ENCODE measurements at regions not wholly inside any gene's neighbourhood (a gene's known extent, or its start where the extent isn't known, plus 50 kb on each side); places are given as distances from the start of the nearest gene placed in this dataset.
"Not testable (repeated sequence)": the region's sequence is repeated elsewhere in the genome, so short reads cannot be mapped to it uniquely, and the experiment has no call there.

DNA sequence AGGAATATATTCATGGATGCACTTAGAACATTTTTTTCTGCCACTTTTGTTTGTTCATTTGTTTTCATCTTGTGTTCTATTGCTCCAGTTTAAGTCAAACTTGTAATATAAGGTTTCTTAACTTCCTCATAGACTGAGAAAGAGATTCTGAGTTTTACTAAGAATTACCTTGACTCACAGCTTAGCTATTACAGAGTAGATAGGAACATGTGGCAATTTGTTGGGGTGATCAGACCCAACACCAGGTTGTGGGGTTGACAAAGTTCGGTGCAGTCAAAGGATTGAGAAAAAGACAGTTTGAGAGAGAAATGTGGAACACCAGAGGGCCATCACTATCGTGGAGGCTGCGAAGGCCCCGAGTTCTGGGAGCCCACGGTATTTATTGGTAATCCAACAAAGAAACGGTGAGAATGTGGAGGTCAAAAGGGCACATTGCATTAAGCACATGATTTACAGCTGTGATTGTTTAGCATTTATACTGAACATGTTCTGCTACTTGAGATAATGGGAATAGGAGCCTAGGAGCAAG lies 2526.0 kb downstream of the PCDH9 start:
- H3K4me3 ChIP-seq (ENCODE audit: low read length), result no peak overlapping the region
- ATAC-seq (ENCODE audit: poor library complexity), result no peak
- H3K36me3 Mint-ChIP-seq (ENCODE audit: low read depth), result no peaks in the 10 kb centered on the region
- H3K27ac ChIP-seq (ENCODE audit: low read depth in 1 of 2, low read length in 2 of 2), result no peak overlapping the region
- H3K9me3 Mint-ChIP-seq, result peaks cover 7% of the 10 kb centered on the region
- ChIA-PET CTCF (no interaction called here), POLR2A (no interaction called here)
- H3K4me3 Mint-ChIP-seq, result no peak overlapping the region
- no peak for DNase-seq
- H3K4me1 Mint-ChIP-seq (ENCODE audit: low read depth), result no peaks in the 10 kb centered on the region
- intact Hi-C loops (cut with DNase I, micrococcal nuclease), result no loop called here
- peaks cover 3 to 8% of the 10 kb centered on the region in 2 experiments for H3K9me3 ChIP-seq (ENCODE audit: control insufficient read depth in 1 of 2, insufficient read depth in 1 of 2, low read length in 2 of 2)
- no peak overlapping the region for H3K27ac Mint-ChIP-seq
- H3K36me3 ChIP-seq (ENCODE audit: insufficient read depth, low read length), result no peaks in the 10 kb centered on the region
- no peaks in the 10 kb centered on the region for H3K27me3 Mint-ChIP-seq
- TF ChIP-seq, protein P1, sequence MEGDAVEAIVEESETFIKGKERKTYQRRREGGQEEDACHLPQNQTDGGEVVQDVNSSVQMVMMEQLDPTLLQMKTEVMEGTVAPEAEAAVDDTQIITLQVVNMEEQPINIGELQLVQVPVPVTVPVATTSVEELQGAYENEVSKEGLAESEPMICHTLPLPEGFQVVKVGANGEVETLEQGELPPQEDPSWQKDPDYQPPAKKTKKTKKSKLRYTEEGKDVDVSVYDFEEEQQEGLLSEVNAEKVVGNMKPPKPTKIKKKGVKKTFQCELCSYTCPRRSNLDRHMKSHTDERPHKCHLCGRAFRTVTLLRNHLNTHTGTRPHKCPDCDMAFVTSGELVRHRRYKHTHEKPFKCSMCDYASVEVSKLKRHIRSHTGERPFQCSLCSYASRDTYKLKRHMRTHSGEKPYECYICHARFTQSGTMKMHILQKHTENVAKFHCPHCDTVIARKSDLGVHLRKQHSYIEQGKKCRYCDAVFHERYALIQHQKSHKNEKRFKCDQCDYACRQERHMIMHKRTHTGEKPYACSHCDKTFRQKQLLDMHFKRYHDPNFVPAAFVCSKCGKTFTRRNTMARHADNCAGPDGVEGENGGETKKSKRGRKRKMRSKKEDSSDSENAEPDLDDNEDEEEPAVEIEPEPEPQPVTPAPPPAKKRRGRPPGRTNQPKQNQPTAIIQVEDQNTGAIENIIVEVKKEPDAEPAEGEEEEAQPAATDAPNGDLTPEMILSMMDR (IDR thresholded peaks at IDR 0.05), result no peak
- H3K4me1 ChIP-seq (ENCODE audit: insufficient read depth, low read length), result no peaks in the 10 kb centered on the region
- H3K27me3 ChIP-seq (ENCODE audit: control insufficient read depth in 1 of 2, insufficient read depth in 2 of 2, low read length in 2 of 2), result no peaks in the 10 kb centered on the region

DNA sequence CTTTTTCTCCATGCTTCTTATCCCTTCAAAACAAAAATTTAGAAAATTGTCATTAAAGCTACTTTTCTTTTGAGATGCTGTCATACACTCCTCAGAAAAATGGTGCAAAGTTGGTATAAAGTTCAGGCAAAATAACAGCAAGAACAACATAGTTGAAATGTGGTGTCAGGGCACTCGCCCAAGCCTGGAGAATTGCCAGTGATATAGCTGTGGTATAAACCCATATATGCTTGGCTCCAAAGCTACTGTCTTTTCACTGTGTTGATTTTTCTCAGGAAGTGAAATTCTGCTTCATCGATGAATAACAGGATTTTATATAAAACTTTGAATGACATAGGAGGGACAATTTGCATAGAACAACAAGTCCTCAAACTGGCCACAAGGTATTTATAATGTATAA lies 2532.9 kb downstream of the PCDH9 start:
- TF ChIP-seq, protein P1 (IDR thresholded peaks at IDR 0.05), result no peak
- ATAC-seq (ENCODE audit: poor library complexity) (no peak), DNase-seq (no peak)
- H3K4me3 ChIP-seq (ENCODE audit: low read length), result no peak overlapping the region
- peaks cover 7% of the 10 kb centered on the region for H3K9me3 Mint-ChIP-seq
- no peaks in the 10 kb centered on the region for H3K4me1 ChIP-seq (ENCODE audit: insufficient read depth, low read length)
- H3K9me3 ChIP-seq (ENCODE audit: control insufficient read depth in 1 of 2, insufficient read depth in 1 of 2, low read length in 2 of 2), result no peaks in the 10 kb centered on the region
- no peaks in the 10 kb centered on the region for H3K36me3 Mint-ChIP-seq (ENCODE audit: low read depth)
- ChIA-PET CTCF (no interaction called here), POLR2A (no interaction called here)
- no peak overlapping the region for H3K27ac Mint-ChIP-seq
- no peaks in the 10 kb centered on the region for H3K4me1 Mint-ChIP-seq (ENCODE audit: low read depth)
- no peaks in the 10 kb centered on the region for H3K27me3 ChIP-seq (ENCODE audit: control insufficient read depth in 1 of 2, insufficient read depth in 2 of 2, low read length in 2 of 2)
- intact Hi-C loops (cut with DNase I, micrococcal nuclease), result no loop called here
- H3K27me3 Mint-ChIP-seq, result no peaks in the 10 kb centered on the region
- no peaks in the 10 kb centered on the region for H3K36me3 ChIP-seq (ENCODE audit: insufficient read depth, low read length)
- no peak overlapping the region for H3K27ac ChIP-seq (ENCODE audit: low read depth in 1 of 2, low read length in 2 of 2)
- H3K4me3 Mint-ChIP-seq, result no peak overlapping the region

DNA sequence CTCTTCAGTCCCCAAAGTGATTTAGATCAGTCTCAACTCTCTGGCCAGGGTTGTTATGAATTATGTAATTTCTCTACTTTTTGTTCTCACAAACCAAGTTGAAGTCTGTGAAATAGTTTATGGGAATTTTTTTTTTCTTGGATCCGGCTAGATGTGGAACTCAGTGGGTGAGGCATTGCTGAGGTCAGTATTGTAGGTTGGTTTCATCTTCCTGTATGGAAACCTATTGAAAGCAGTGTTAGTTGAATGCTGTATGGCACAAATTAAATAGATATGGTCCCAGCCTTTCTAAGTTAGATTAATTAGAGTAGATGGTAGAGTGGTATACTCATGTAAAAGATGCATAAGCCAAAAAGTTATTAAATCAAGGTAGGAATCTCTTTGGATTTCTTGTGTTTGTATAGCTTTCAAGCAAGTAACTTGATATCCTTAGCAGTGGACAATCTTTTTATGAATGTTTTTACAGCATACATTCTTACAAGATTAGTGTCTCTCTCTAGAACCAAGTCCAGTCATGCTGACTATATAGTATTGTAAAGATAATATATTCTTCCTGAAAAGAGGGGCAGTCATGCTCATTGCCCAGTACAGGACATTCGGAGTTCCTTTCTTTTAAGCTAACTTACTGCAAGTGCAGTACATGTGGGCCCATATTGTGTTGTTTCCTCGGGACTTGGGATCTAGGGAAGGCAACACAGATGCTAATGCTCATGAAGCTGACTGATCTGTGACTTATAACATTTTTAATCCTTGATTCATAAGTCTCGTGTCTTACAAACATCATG lies 2541.1 kb downstream of the PCDH9 start:
- intact Hi-C loops (cut with DNase I, micrococcal nuclease), result no loop called here
- H3K27ac ChIP-seq (ENCODE audit: low read depth in 1 of 2, low read length in 2 of 2), result no peak overlapping the region
- H3K4me1 ChIP-seq (ENCODE audit: insufficient read depth, low read length), result no peaks in the 10 kb centered on the region
- TF ChIP-seq, protein P1 (IDR thresholded peaks at IDR 0.05), result no peak
- Mint-ChIP-seq H3K27ac (no peak overlapping the region), H3K4me3 (no peak overlapping the region), H3K4me1 (ENCODE audit: low read depth) (no peaks in the 10 kb centered on the region), H3K36me3 (ENCODE audit: low read depth) (no peaks in the 10 kb centered on the region), H3K9me3 (peaks cover 11% of the 10 kb centered on the region), H3K27me3 (no peaks in the 10 kb centered on the region)
- no peaks in the 10 kb centered on the region for H3K27me3 ChIP-seq (ENCODE audit: control insufficient read depth in 1 of 2, insufficient read depth in 2 of 2, low read length in 2 of 2)
- no peak for ATAC-seq (ENCODE audit: poor library complexity)
- CTCF ChIA-PET, result no interaction called here
- no peaks in the 10 kb centered on the region for H3K36me3 ChIP-seq (ENCODE audit: insufficient read depth, low read length)
- H3K9me3 ChIP-seq (ENCODE audit: control insufficient read depth in 1 of 2, insufficient read depth in 1 of 2, low read length in 2 of 2), result no peaks in the 10 kb centered on the region
- POLR2A ChIA-PET, result no interaction called here
- no peak overlapping the region for H3K4me3 ChIP-seq (ENCODE audit: low read length)
- DNase-seq, result no peak

GRCh38 chr13:64686536-64686935 lies 2543.6 kb downstream of the PCDH9 start:
- ATAC-seq (ENCODE audit: poor library complexity); intact Hi-C loops (cut with DNase I, micrococcal nuclease); H3K27ac ChIP-seq (ENCODE audit: low read depth in 1 of 2, low read length in 2 of 2); H3K4me3 Mint-ChIP-seq; POLR2A ChIA-PET; H3K4me1 ChIP-seq (ENCODE audit: insufficient read depth, low read length); H3K27me3 Mint-ChIP-seq; H3K36me3 Mint-ChIP-seq (ENCODE audit: low read depth); H3K9me3 ChIP-seq (ENCODE audit: control insufficient read depth in 1 of 2, insufficient read depth in 1 of 2, low read length in 2 of 2); H3K4me3 ChIP-seq (ENCODE audit: low read length); DNase-seq; H3K27me3 ChIP-seq (ENCODE audit: control insufficient read depth in 1 of 2, insufficient read depth in 2 of 2, low read length in 2 of 2); H3K36me3 ChIP-seq (ENCODE audit: insufficient read depth, low read length); CTCF ChIA-PET; H3K27ac Mint-ChIP-seq; H3K4me1 Mint-ChIP-seq (ENCODE audit: low read depth); H3K9me3 Mint-ChIP-seq: not testable (repeated sequence)
